H9 (cell line): ENCODE measurements at regions not wholly inside any gene's neighbourhood (a gene's known extent, or its start where the extent isn't known, plus 50 kb on each side); places are given as distances from the start of the nearest gene placed in this dataset.

Source experiments
- DNase-seq: peaks from one replicate; pipeline ENCODE4 v3.0.0-alpha.2; 2017
- H2AFZ ChIP-seq: one replicate; pipeline ENCODE4 v1.6.1; 2013; ENCODE audit warnings: mild to moderate bottlenecking, low read length, control low read depth, moderate library complexity
- H2AK5ac ChIP-seq: 2 replicates; pipeline ENCODE4 v1.6.1; 2013; ENCODE audit warnings: low read length, control low read depth, mixed read lengths; ENCODE audit not compliant: insufficient read length
- H2BK120ac ChIP-seq: one replicate; pipeline ENCODE4 v1.6.1; 2013; ENCODE audit warnings: low read depth, mild to moderate bottlenecking, low read length, control low read depth, inconsistent platforms; ENCODE audit not compliant: poor library complexity, severe bottlenecking
- H2BK12ac ChIP-seq: 2 replicates; pipeline ENCODE4 v1.6.1; 2013; ENCODE audit warnings: low read length, control low read depth, mixed read lengths, low read depth; ENCODE audit not compliant: insufficient read length
- H2BK15ac ChIP-seq: 2 replicates; pipeline ENCODE4 v1.6.1; 2013; ENCODE audit warnings: low read depth, low read length, control low read depth
- H2BK20ac ChIP-seq: one replicate; pipeline ENCODE4 v1.6.1; 2013; ENCODE audit warnings: low read depth, mild to moderate bottlenecking, low read length, control low read depth, inconsistent platforms; ENCODE audit not compliant: poor library complexity, severe bottlenecking
- H2BK5ac ChIP-seq: 2 replicates; pipeline ENCODE4 v1.6.1; 2013; ENCODE audit warnings: low read length, control low read depth, mixed read lengths; ENCODE audit not compliant: insufficient read length
- H3K14ac ChIP-seq: 2 replicates; pipeline ENCODE4 v1.6.1; 2013; ENCODE audit warnings: low read length, control low read depth; ENCODE audit not compliant: insufficient read depth
- H3K18ac ChIP-seq: 2 replicates; pipeline ENCODE4 v1.6.1; 2013; ENCODE audit warnings: low read depth, mild to moderate bottlenecking, mixed read lengths, low read length, control low read depth; ENCODE audit not compliant: insufficient read length
- H3K23ac ChIP-seq: 2 replicates; pipeline ENCODE4 v1.6.1; 2013; ENCODE audit warnings: low read length, control low read depth, mixed read lengths, low read depth; ENCODE audit not compliant: insufficient read length
- H3K23me2 ChIP-seq: 2 replicates; pipeline ENCODE4 v1.6.1; 2013; ENCODE audit warnings: low read depth, mild to moderate bottlenecking, mixed read lengths, low read length, control low read depth; ENCODE audit not compliant: insufficient read length, poor library complexity, severe bottlenecking
- H3K27ac ChIP-seq: 2 replicates; pipeline ENCODE4 v1.5.1; 2013; ENCODE audit warnings: low read length, control low read depth, mixed read lengths, low read depth; ENCODE audit not compliant: insufficient read length
- H3K27me3 ChIP-seq: 2 replicates; pipeline ENCODE4 v1.6.1; 2013; ENCODE audit warnings: low read length, control low read depth, inconsistent platforms; ENCODE audit not compliant: insufficient read depth
- H3K4ac ChIP-seq: 2 replicates; pipeline ENCODE4 v1.6.1; 2013; ENCODE audit warnings: low read depth, mild to moderate bottlenecking, control low read depth, inconsistent platforms, low read length, moderate library complexity
- H3K4me1 ChIP-seq: 2 replicates; pipeline ENCODE4 v1.6.1; 2013; ENCODE audit warnings: low read length, control low read depth, inconsistent platforms; ENCODE audit not compliant: insufficient read depth
- H3K4me2 ChIP-seq: 2 replicates; pipeline ENCODE4 v1.6.1; 2013; ENCODE audit warnings: low read length, control low read depth, mixed read lengths; ENCODE audit not compliant: insufficient read length, insufficient read depth
- H3K56ac ChIP-seq: 2 replicates; pipeline ENCODE4 v1.6.1; 2013; ENCODE audit warnings: low read depth, mild to moderate bottlenecking, mixed read lengths, low read length, control low read depth; ENCODE audit not compliant: insufficient read length
- H3K79me1 ChIP-seq: 2 replicates; pipeline ENCODE4 v1.6.1; 2013; ENCODE audit warnings: low read depth, mild to moderate bottlenecking, moderate library complexity, low read length, control low read depth, inconsistent platforms; ENCODE audit not compliant: insufficient read depth, poor library complexity, severe bottlenecking
- H3K79me2 ChIP-seq: 2 replicates; pipeline ENCODE4 v1.6.1; 2013; ENCODE audit warnings: low read length, control low read depth, inconsistent platforms; ENCODE audit not compliant: insufficient read depth
- H3K9ac ChIP-seq: 2 replicates; pipeline ENCODE4 v1.6.1; 2013; ENCODE audit warnings: low read length, control low read depth, mixed read lengths; ENCODE audit not compliant: insufficient read length; ENCODE audit errors: extremely low read depth
- H3K9me3 ChIP-seq: one replicate; pipeline ENCODE4 v1.6.1; 2013; ENCODE audit warnings: low read depth, low read length, inconsistent platforms; ENCODE audit not compliant: control insufficient read depth
- H3T11ph ChIP-seq: one replicate; pipeline ENCODE4 v1.6.1; 2013; ENCODE audit warnings: mild to moderate bottlenecking, low read length, control low read depth, inconsistent platforms
- H4K20me1 ChIP-seq: one replicate; pipeline ENCODE4 v1.6.1; 2013; ENCODE audit not compliant: control insufficient read depth, insufficient read length, insufficient read depth
- H4K5ac ChIP-seq: 2 replicates; pipeline ENCODE4 v1.6.1; 2013; ENCODE audit warnings: low read depth, mild to moderate bottlenecking, mixed read lengths, low read length, control low read depth; ENCODE audit not compliant: insufficient read length
- H4K8ac ChIP-seq: replicated peaks from 2 replicates; pipeline ENCODE4 v1.6.1; 2013; ENCODE audit warnings: low read length, control low read depth, mixed read lengths, low read depth; ENCODE audit not compliant: insufficient read length
- H4K91ac ChIP-seq: 2 replicates; pipeline ENCODE4 v1.6.1; 2013; ENCODE audit warnings: low read depth, mild to moderate bottlenecking, moderate library complexity, mixed read lengths, low read length, control low read depth; ENCODE audit not compliant: insufficient read length
- H3K27ac Mint-ChIP-seq, 3 experiments: 2 replicates in 2 of 3; 3 replicates in 1 of 3; pipeline ENCODE4 v1.8.0; 2020 to 2021; ENCODE audit warnings: mixed read lengths in 3 of 3, mild to moderate bottlenecking in 1 of 3, moderate library complexity in 1 of 3
- H3K27me3 Mint-ChIP-seq: 2 replicates; pipeline ENCODE4 v1.8.0; 2021; ENCODE audit warnings: low read depth, mild to moderate bottlenecking, moderate library complexity, mixed read lengths
- H3K36me3 Mint-ChIP-seq, 3 experiments: 2 replicates in 2 of 3; 3 replicates in 1 of 3; pipeline ENCODE4 v1.8.0; 2020 to 2021; ENCODE audit warnings: low read depth in 3 of 3, mixed read lengths in 3 of 3; ENCODE audit not compliant: insufficient read depth in 1 of 3
- H3K4me1 Mint-ChIP-seq, 2 experiments: 2 replicates each; pipeline ENCODE4 v1.8.0; 2020; ENCODE audit warnings: mixed read lengths in 2 of 2
- H3K4me3 Mint-ChIP-seq, 2 experiments: 2 replicates in 1 of 2; 3 replicates in 1 of 2; pipeline ENCODE4 v1.8.0; 2020 to 2021; ENCODE audit warnings: mild to moderate bottlenecking in 2 of 2, mixed read lengths in 2 of 2, moderate library complexity in 1 of 2
- H3K9me3 Mint-ChIP-seq, 2 experiments: 2 replicates in 1 of 2; 3 replicates in 1 of 2; pipeline ENCODE4 v1.8.0; 2020; ENCODE audit warnings: mild to moderate bottlenecking in 2 of 2, mixed read lengths in 2 of 2, moderate library complexity in 1 of 2
- WGBS: extraction: QIAGEN DNeasy Blood & Tissue Kit; methylation state at CpG from one replicate; pipeline ENCODE4 v1.1.7; 2013; ENCODE audit warnings: missing lambda C conversion rate, low lambda C conversion rate, mixed read lengths; ENCODE audit not compliant: insufficient read length; ENCODE audit errors: extremely low coverage; 5-methylcytosine and 5-hydroxymethylcytosine counted together
- TF ChIP-seq, protein P1 (sequence below): fragments of 200-600 bp; sonication (generic); conservative IDR thresholded peaks from 3 replicates; pipeline ENCODE4 v1.8.0; 2021; ENCODE audit warnings: antibody characterized with exemption, mild to moderate bottlenecking

DNA sequence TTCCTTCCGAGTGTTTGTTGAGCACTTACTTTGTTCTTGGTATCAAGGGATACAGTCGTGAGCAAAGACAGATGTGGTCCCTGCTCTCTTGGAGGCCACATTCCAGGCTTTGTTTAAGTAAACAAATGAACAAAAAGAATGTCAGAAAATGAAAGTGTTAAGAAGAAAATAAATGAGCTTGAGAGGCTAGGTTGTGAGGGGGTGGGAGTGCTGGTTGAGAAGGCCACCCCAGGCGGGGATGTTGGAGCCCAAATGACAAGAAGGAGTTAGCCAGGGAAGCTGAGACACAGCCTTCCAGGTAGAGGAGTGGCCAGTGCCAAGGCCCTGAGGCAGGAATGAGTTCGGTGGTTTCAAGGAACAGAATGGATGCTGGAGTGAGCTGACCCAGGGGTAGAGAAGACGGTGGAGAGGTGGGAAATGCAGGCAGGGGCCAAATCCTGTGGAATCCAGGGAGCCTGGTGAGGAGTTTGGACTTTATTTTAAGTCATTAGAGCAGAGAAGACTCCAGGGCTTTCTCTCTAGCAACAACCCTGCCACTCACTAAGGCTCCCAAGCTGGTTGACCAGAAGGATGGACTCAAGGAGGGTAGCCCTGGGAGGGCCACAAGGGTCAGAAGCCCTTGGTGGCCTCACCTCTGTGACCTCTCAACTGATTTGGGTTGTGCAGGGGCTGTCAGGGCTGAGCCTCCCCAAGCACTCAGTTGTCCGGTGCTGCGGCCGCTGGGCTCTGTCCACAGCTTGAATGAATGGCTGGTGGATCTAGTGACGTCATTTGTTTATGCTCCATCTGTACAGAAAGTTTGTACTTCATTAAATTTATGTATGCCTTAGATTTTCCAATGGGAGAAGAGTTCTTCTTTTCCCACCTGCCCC is 66.0 kb upstream of the STX16 start:
- Histone ChIP-seq H3K27ac (no peak overlapping the region), H3K56ac (no peak overlapping the region), H4K5ac (no peak overlapping the region), H3T11ph (no peak overlapping the region), H2BK120ac (no peak overlapping the region), H4K8ac (no peak overlapping the region), H3K79me1 (no peaks in the 10 kb centered on the region), H3K9me3 (no peaks in the 10 kb centered on the region), H3K79me2 (no peaks in the 10 kb centered on the region), H3K23me2 (peaks cover 5% of the 10 kb centered on the region), H4K20me1 (no peaks in the 10 kb centered on the region), H2BK20ac (no peak overlapping the region), H3K14ac (no peak overlapping the region), H2AK5ac (no peak overlapping the region), H2BK15ac (no peak overlapping the region), H4K91ac (no peak overlapping the region), H3K27me3 (no peaks in the 10 kb centered on the region), H3K4me1 (no peaks in the 10 kb centered on the region), H2BK12ac (no peak overlapping the region), H2AFZ (no peak overlapping the region), H2BK5ac (no peak overlapping the region), H3K18ac (no peak overlapping the region), H3K4ac (no peak overlapping the region), H3K4me2 (no peak overlapping the region), H3K9ac (no peak overlapping the region), H3K23ac (no peak overlapping the region)
- TF ChIP-seq, protein P1, sequence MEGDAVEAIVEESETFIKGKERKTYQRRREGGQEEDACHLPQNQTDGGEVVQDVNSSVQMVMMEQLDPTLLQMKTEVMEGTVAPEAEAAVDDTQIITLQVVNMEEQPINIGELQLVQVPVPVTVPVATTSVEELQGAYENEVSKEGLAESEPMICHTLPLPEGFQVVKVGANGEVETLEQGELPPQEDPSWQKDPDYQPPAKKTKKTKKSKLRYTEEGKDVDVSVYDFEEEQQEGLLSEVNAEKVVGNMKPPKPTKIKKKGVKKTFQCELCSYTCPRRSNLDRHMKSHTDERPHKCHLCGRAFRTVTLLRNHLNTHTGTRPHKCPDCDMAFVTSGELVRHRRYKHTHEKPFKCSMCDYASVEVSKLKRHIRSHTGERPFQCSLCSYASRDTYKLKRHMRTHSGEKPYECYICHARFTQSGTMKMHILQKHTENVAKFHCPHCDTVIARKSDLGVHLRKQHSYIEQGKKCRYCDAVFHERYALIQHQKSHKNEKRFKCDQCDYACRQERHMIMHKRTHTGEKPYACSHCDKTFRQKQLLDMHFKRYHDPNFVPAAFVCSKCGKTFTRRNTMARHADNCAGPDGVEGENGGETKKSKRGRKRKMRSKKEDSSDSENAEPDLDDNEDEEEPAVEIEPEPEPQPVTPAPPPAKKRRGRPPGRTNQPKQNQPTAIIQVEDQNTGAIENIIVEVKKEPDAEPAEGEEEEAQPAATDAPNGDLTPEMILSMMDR = no peak
- peak overlapping the region; percentile 2 to 61 (median 12); a peak in 5 of 7 replicates for H3K27ac Mint-ChIP-seq
- no CpG with 5 or more reads among the region's 9 CpGs for WGBS
- H3K36me3 Mint-ChIP-seq = no peaks in the 10 kb centered on the region
- H3K9me3 Mint-ChIP-seq = peaks cover 4 to 9% of the 10 kb centered on the region in 2 experiments; a peak in 4 of 5 replicates
- peaks cover 13 to 16% of the 10 kb centered on the region in 2 experiments for H3K4me1 Mint-ChIP-seq
- H3K27me3 Mint-ChIP-seq = peaks cover 19% of the 10 kb centered on the region
- no peak overlapping the region for H3K4me3 Mint-ChIP-seq
- no peak for DNase-seq
